A549 (cell line): ENCODE measurements at regions not wholly inside any gene's neighbourhood (a gene's known extent, or its start where the extent isn't known, plus 50 kb on each side); places are given as distances from the start of the nearest gene placed in this dataset.

ENCODE experiments used
- CHD2 ChIP-seq: fragments of 150-350 bp; IDR thresholded peaks from 2 replicates; pipeline ENCODE4 v1.6.1; 2014; ENCODE audit warnings: low read length; ENCODE audit not compliant: partially characterized antibody
- CTCF ChIP-seq: fragments of >200 bp; sonication (Bioruptor Twin); formaldehyde crosslinking; IDR thresholded peaks from 3 replicates; pipeline ENCODE4 v1.5.1; 2016
- E2F6 ChIP-seq: IDR thresholded peaks from 2 replicates; pipeline ENCODE4 v1.6.1; 2012; ENCODE audit warnings: low read depth, borderline replicate concordance
- ESRRA ChIP-seq: fragments of 150-350 bp; IDR thresholded peaks from 2 replicates; pipeline ENCODE4 v1.6.1; 2014; ENCODE audit warnings: mild to moderate bottlenecking, low read length, borderline replicate concordance
- HOXA7 ChIP-seq: fragments of 250-450 bp; sonication (Bioruptor Pico); IDR thresholded peaks from 2 replicates; pipeline ENCODE4 v1.5.0; 2020; ENCODE audit warnings: mild to moderate bottlenecking, moderate library complexity
- POLR2A ChIP-seq: IDR thresholded peaks from 2 replicates; pipeline ENCODE4 v1.6.1; 2012; ENCODE audit warnings: mild to moderate bottlenecking, low read length
- RAD21 ChIP-seq, 2 experiments: fragments of >200 bp in 1 of 2; sonication (Bioruptor Twin) in 1 of 2; formaldehyde crosslinking in 1 of 2; IDR thresholded peaks in 1 of 2; conservative IDR thresholded peaks in 1 of 2; 2 replicates in 1 of 2; 3 replicates in 1 of 2; pipeline ENCODE4 v1.6.1; 2012 to 2018; ENCODE audit warnings: inconsistent platforms in 1 of 2
- REST ChIP-seq: fragments of 200-600 bp; sonication (generic); IDR thresholded peaks from 2 replicates; pipeline ENCODE4 v1.6.1; 2016; ENCODE audit warnings: antibody characterized with exemption, mild to moderate bottlenecking, moderate library complexity

GRCh38 chr6:103105686-103106085 lies 1712.2 kb downstream of the GRIK2 start:
- TF ChIP-seq RAD21 (conservative IDR thresholded peaks at IDR 0.05 in 1 of 2, IDR thresholded peaks at IDR 0.05 in 1 of 2) (no peak), REST (no peak), CTCF (no peak), POLR2A (no peak), CHD2 (no peak), HOXA7 (no peak), E2F6 (no peak), ESRRA (no peak)
